Bronchial epithelial cell (primary cell): ENCODE measurements at regions not wholly inside any gene's neighbourhood (a gene's known extent, or its start where the extent isn't known, plus 50 kb on each side); places are given as distances from the start of the nearest gene placed in this dataset.

Experiments
- DNase-seq: peaks from one replicate; pipeline ENCODE4 v3.0.0-alpha.2; 2010; ENCODE audit warnings: low read depth
- FAIRE-seq: peaks from 2 replicates; lab custom pipeline; 2011; peaks lifted over from hg19 to GRCh38; lab: Jason Lieb, UNC
- H3K27me3 ChIP-seq: 2 replicates; pipeline ENCODE4 v1.5.1; 2011; ENCODE audit warnings: low read length; ENCODE audit not compliant: control insufficient read depth, insufficient read depth
- H3K36me3 ChIP-seq: 2 replicates; pipeline ENCODE4 v1.5.1; 2011; ENCODE audit warnings: low read length; ENCODE audit not compliant: control insufficient read depth, insufficient read depth
- H3K4me3 ChIP-seq: 2 replicates; pipeline ENCODE4 v1.5.1; 2011; ENCODE audit warnings: mild to moderate bottlenecking, low read depth, low read length, control low read depth
- TF ChIP-seq, protein P1 (sequence below): IDR thresholded peaks from 2 replicates; pipeline ENCODE4 v1.5.1; 2011; ENCODE audit warnings: mild to moderate bottlenecking, moderate library complexity, low read length, control low read depth, inconsistent platforms; ENCODE audit not compliant: insufficient read depth, severe bottlenecking

DNA sequence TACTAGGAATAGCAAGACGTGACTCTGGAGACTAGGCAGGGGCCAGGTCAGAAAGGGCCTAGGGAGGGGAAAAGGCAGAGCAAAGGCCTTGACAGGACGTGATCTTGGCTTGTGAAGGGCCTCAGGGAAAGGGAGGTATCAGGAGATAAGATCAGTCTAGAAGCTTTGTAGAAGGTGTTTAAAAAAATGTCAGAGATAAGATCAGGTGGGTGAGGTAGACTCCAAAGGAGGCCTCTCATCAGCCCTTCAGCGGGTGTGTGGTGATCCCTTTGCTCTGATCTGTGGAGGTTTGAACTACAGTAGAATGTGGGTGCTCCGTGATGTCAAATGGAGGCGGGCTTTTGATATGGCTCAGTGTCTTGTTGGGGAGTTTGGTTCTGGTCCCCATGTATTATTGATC lies 78.8 kb upstream of the PRPS1 start:
- TF ChIP-seq, protein P1, sequence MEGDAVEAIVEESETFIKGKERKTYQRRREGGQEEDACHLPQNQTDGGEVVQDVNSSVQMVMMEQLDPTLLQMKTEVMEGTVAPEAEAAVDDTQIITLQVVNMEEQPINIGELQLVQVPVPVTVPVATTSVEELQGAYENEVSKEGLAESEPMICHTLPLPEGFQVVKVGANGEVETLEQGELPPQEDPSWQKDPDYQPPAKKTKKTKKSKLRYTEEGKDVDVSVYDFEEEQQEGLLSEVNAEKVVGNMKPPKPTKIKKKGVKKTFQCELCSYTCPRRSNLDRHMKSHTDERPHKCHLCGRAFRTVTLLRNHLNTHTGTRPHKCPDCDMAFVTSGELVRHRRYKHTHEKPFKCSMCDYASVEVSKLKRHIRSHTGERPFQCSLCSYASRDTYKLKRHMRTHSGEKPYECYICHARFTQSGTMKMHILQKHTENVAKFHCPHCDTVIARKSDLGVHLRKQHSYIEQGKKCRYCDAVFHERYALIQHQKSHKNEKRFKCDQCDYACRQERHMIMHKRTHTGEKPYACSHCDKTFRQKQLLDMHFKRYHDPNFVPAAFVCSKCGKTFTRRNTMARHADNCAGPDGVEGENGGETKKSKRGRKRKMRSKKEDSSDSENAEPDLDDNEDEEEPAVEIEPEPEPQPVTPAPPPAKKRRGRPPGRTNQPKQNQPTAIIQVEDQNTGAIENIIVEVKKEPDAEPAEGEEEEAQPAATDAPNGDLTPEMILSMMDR, result no peak
- Histone ChIP-seq H3K4me3 (no peak overlapping the region), H3K27me3 (peaks cover 4% of the 10 kb centered on the region), H3K36me3 (no peaks in the 10 kb centered on the region)
- no peak for FAIRE-seq
- DNase-seq, result no peak

DNA sequence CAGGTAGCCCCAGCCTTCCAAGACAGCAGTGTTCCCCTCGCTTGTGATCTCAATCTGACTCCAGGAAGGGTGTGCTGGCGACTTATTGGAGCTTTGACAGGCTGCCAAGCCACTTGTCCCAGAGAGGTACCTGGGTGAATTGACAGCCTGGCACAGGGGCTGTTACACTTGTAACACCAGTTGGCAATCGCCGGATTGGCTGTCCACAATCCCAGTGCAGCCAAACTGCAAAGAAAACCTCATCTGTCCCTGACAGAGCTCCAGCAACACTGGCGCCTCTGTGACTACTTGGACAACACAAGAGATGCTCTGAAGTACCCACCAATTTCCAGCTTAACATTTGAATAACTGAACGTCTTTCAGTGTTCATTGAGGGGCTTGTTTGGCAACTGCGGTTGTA lies 76.8 kb upstream of the PRPS1 start:
- DNase-seq, result no peak
- no peak for FAIRE-seq
- TF ChIP-seq, protein P1, result no peak
- Histone ChIP-seq H3K36me3 (no peaks in the 10 kb centered on the region), H3K4me3 (no peak overlapping the region), H3K27me3 (peaks cover 4% of the 10 kb centered on the region)

GRCh38 chrX:107552930-107553329 lies 75.4 kb upstream of the PRPS1 start:
- H3K36me3 ChIP-seq, result no peaks in the 10 kb centered on the region
- no peak overlapping the region for H3K4me3 ChIP-seq
- no peak for FAIRE-seq
- no peak for DNase-seq
- H3K27me3 ChIP-seq, result peaks cover 2% of the 10 kb centered on the region
- TF ChIP-seq, protein P1, result no peak

DNA sequence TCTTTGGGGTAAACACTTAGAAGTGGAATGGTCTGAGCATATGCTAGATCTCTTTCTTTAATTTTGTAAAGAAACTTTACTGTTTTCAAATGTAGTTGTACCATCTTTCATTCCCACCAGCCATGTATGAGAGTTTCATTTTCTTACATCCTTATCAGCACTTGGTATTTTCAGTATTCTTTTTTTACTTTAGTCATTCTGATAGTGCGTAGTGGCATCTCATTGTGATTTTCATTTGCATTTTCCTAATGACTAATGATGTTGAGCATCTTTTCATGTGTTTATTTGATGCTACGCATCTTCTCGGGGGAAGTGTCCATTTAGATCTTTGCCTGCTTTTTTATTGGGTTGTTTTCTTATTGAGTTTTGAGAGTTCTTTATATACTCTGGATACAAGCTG lies 71.3 kb upstream of the PRPS1 start:
- FAIRE-seq (no peak), DNase-seq (no peak)
- no peaks in the 10 kb centered on the region for H3K36me3 ChIP-seq
- no peaks in the 10 kb centered on the region for H3K27me3 ChIP-seq
- TF ChIP-seq, protein P1, result no peak
- no peak overlapping the region for H3K4me3 ChIP-seq

DNA sequence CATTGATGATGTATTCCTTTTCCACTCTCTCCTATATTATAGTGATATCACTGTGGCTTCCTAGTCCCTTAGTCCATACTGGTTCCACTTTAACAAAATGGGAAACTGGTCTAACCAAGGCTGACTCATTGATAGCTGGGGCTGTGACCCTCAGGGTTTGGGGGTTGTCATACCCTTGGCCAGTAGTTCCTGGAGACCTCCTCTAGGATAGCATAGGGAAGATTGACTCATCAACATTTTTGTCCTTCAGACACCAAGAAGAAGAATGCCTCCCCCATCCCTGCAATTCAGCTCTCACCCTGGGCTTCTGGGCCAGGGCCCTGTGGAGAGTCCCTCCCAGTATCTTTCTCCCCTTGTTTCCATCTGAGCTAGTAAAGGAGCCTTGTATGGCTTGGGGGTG lies 68.8 kb upstream of the PRPS1 start:
- no peak for FAIRE-seq
- no peak for DNase-seq
- TF ChIP-seq, protein P1, result no peak
- H3K4me3 ChIP-seq, result no peak overlapping the region
- H3K36me3 ChIP-seq, result no peaks in the 10 kb centered on the region
- no peaks in the 10 kb centered on the region for H3K27me3 ChIP-seq

GRCh38 chrX:107560041-107560440 lies 68.3 kb upstream of the PRPS1 start:
- DNase-seq (no peak), FAIRE-seq (peak; percentile 50)
- TF ChIP-seq, protein P1, result no peak
- Histone ChIP-seq H3K36me3 (no peaks in the 10 kb centered on the region), H3K4me3 (no peak overlapping the region), H3K27me3 (no peaks in the 10 kb centered on the region)
